Activated CD4-positive, alpha-beta T cell treated with anti-CD3 and anti-CD28 coated beads, Interleukin-2, Interleukin-6, amounts not matched to agents 100 ng/mL and 50 ng/mL, durations not matched to agents 16 hours and 8 hours (primary cell): ENCODE measurements at regions not wholly inside any gene's neighbourhood (a gene's known extent, or its start where the extent isn't known, plus 50 kb on each side); places are given as distances from the start of the nearest gene placed in this dataset.

Experiments used
- DNase-seq: peaks from one replicate; pipeline ENCODE4 v3.0.0-alpha.2; 2020

DNA sequence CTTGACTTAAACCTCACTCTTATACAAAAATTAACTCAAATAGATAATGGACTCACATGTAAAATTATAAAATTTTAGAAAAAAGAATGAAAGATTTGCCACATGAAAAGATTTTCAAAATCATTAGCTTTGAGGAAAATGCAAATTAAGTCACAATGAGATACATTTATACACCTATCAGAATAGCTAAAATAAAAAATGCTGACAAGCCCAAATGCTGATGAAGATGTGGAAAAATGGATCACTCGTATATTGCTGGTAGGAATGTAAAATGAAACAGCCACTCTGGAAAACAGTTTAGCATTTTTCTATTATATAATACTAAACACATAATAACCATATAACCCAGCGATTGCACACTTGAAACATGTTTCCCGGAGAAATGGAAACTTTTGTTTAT is 316.2 kb downstream of the ANKRD50 start:
- DNase-seq: no peak

DNA sequence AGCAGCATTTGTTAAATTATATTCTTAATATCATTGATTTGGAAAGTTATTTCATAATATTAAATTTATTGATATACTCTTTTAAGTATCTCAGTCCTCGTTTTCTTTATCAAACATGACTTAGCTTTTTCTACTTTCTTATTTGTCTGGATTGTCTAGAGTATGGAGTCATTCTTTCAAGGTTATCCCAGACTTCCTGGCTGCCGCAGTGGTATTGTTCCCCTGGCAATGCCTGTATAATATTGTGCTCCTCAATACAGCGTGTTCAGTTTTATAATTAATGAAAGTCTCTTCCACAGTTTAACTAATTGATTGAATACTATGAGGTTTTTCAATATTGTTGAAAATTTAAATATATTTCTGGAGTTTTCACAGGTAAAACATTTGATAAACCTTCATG is 310.9 kb downstream of the ANKRD50 start:
- DNase-seq: no peak

DNA sequence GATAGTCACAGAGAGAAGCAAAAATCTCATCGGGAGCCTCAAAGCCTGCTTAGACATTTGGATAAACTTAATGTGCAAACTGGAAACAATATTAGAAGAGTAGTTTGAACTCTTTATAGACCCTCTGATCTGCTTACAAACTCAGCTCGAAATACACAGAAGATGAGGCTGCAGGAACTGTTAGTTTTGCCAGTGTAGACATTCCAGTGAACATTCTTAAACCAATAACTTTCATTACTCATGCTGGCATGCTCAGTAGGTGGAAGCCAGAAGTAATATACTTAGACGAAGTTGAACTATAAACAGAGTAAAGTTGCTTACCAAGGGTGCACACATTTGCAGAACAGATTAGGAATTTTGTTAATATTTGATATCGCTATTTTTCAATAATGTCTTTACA is 303.5 kb downstream of the ANKRD50 start:
- no peak for DNase-seq

DNA sequence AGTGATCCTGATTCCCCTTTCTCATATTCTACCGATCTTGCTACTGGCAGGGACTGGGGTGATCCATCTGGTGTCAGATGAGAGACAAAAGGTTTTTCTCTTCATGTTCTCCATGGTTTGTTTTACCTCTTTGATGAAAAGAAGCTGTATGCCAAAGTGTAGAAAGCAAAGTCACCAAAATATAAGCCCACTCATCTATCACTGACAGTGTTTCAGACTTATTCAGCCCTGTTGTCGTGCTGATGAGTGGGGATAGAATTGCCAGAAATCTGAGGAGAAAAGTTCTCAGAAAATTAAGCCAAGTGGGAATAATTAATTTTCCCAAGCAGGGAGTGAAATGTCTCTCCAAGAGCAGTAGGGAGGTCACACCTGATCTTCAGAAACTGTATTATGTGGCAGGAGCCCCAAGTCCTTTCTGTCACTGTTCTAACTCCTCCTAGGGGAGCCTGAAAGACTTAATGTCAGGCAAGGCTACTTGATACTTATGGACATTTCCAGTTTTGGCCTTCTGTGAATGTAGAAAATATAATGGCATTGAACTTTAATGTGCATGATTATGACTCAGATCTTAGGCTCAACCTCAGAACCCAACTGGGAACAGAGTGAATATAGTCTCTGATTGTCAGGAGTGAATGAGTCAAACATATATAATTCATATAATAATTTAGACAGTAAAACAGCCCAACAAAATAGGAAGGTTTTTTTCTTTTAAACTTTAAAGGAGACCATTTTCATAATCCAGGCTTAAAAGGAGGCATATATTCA is 298.1 kb downstream of the ANKRD50 start:
- DNase-seq: no peak

DNA sequence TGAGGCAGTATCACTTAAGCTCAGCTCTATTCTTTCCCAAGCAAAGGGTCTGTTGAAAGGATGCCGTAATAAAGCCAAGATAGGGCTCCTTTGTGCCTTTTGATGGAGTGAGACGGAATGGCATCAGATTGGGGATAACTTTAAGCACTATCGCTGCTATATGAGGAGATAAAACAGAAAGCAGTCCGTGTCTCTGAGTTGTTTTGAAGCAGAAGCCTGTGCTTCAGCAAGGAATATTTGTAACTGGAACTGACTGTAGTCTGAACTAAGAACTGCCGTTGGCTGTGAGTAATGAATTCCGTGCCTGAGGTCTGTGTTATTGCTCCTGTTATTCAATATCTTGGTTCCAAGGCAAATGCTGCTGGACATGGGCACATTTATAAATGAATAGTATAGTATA is 297.4 kb downstream of the ANKRD50 start:
- DNase-seq: no peak

DNA sequence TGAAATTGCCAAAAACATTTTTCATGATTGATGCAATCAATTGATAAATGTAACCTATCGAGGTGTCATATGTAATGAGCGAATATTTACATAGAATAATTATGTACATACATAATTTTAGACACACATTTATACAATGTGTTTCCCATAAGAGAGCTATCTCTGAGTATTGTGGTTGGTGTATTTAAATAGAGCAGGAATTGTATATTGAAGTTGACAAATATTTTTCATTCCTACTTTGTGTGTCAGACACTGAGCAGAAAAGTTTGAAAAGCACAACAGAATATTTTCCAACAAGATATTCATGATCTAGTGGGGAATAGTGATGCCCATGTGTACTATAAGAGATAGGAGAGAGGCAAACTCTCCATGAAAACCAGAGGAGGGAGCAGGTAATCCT is 295.2 kb downstream of the ANKRD50 start:
- no peak for DNase-seq

DNA sequence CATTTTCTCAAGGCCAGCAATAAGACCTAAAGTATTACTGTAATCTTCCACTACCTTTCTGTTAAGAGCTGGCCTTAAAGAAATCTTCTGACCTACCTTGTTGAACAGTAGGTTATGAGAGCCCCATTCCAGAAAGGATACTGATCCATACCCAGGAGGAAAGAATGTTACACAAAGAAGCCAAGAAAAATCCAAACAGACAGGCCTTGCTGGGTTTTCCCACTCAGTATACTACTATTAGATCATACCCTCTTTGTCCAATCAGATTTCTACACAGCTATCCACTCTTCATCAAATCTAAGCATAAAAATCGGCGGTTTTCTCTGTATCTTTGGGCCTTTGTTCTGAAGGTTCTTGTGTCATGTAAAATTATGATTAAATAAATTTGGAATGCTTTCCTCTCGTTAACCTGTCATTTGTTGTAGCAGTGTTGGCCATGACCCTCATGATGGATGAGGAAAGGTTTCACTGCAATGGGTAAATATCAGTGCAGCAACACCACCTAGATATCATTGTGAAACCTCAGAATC is 292.3 kb downstream of the ANKRD50 start:
- DNase-seq: no peak

DNA sequence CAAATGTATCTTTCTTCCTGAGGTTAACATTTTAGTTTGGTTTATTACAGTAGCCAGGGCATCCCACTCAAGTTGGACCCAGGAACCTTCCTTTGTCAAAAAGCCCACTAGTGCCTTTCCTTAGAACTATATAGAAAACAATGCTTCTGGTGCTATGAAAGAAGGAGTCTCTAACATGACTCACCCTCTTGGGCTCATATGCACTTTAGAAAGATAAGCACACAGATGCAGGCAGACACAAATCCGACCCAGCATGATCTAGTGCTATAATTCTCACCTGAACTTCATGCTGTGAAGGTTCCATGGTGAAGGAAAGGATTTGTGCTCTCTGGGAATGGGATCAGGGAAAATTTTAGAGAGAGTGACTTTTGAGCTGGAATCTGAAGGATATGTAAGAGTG is 289.4 kb downstream of the ANKRD50 start:
- no peak for DNase-seq

DNA sequence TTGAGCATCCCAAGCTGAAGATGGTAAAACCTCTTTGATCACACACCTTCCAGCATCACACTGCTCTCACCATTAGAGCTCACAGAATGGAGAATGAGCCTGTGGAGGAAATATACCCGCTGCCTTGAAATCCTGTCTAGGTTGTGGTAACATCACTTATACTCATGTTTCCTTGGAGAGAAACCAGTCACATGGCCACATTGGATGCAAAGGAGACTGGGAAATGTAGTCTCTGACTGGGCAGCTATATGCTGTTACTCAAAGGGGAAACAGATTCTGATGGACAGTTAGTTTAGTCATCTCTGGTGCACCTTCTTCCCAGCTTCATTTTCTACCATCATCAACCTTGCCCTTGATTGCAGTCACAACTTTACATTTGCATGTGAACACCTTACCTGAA is 286.3 kb downstream of the ANKRD50 start:
- no peak for DNase-seq

DNA sequence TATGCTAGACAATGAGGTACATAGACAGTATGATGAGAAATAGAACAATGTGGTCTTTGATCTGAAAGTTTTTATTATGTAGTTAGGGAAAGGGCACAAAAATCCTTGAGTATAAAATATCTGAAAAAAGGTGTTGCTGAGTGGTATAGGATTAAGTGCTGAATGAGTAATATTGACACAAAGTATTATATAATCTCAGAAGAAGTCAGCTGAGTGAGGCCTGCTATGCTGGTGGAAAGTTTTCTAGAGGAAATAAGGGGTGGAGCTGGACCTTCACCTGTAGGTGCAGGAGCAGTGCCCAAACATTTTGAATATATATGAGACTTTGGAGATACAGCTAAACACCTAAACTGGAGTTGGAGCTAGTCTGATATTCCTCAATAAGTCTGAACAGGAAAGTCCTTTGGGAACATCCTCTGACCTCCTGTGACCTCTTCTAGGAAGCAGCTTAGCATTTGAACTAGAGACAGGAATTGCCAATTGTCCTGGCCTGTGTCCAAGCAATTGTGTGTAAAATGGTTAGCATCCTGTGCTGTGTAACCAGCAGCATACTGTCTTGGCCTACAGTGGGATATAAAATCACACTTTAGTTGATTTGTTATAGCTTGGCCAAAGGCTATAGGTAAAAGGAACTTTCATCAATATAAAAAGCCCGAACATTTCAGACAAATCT is 285.3 kb downstream of the ANKRD50 start:
- no peak for DNase-seq

DNA sequence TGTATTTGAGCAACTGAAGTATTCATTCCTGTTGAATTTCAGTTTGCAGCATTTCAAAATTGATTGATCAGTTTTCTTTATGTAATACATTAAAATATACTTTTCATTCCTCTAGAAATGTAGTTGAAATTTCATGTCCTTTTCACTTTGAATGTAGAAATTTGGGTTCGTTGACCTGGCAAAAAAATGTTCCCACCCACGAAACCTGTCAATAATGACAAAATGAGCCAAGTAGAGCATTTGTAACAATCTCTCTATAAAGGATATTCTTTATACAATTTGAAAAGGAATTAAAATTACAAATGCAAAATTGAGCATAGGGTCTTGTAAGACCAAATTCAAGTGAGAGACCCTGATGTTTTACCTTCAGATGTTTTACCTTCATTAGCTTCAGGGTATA is 283.9 kb downstream of the ANKRD50 start:
- DNase-seq: no peak

DNA sequence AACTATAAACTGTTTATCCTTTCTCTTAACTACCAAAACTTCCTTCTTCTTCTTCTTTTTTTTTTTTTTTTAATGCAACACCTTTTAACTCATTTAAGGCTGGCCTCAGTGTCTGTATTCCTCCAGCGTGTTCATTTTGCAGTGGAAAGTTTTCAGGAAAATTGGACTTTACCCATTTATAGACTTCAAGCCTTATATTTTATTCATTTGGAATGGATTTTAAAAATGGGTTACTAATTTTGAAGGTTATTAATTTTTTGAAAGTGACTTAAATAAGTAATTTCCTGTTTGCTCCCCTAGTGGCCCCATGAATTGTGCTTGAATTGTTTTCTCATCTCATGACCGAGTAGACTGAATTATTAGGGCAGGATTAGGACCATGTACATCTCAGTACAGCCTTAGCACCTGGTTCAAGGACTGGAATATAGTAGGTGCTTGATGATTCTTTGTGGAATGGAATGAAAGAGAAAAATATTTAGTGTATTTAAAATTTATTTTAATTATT is 282.7 kb downstream of the ANKRD50 start:
- no peak for DNase-seq

DNA sequence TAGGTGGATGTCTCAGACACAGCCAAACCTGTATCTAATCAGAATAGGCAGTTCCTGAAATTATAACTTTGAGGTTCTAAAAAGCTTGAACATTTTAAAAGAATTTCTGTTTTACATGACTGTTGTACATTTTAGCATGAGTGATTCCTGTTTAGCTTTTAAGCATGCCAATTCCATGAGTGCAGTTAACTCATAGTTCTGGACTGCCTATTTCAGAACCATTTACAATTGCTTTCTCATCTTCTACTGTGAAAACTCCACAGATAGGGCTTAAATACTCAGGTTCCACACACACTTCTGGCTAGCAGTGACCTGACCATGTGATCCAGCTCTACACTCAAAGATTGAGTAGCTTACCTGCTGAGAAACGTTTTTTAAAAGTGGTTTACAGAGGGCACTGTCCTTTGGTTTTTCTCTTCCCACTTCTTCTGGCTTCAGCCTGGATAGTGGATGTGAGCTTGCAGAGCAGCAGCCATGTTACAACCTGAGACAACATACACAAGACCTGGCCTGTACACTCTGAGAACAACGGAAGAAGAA is 280.8 kb downstream of the ANKRD50 start:
- DNase-seq: no peak

DNA sequence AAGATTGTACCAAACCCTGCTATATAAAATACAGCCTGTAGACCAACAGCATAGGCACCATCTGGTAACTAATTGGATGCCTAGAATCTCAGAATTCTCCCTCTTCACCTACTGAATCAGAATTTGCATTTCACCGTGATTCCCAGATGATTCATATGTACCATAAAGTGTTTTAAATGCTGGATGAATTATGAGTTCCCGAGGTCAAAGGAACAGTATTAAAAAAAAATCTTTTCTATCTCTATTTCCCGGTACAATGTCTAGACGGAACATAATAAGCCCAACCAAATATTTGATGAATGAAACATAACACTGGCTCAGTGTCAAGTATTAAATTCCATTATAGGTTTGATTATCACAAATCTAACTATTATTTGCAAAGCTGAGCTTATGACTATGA is 280.0 kb downstream of the ANKRD50 start:
- no peak for DNase-seq

DNA sequence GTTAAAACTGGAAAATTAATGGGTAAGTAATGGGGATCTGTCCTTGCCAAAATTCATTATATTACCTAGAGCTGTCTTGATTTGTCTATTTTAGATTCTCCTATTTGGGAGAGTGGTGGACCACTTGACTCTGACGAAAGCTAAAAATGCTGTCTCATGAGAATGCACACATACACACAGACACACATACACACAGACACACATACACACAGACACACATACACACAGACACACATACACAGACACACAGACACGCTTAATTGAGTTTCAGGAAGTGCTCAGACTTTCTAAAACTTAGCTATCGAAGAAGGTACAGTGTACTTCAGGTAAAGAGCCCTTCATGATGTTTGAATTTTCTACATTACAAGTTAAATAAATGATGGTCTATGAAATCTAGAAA is 279.5 kb downstream of the ANKRD50 start:
- no peak for DNase-seq

DNA sequence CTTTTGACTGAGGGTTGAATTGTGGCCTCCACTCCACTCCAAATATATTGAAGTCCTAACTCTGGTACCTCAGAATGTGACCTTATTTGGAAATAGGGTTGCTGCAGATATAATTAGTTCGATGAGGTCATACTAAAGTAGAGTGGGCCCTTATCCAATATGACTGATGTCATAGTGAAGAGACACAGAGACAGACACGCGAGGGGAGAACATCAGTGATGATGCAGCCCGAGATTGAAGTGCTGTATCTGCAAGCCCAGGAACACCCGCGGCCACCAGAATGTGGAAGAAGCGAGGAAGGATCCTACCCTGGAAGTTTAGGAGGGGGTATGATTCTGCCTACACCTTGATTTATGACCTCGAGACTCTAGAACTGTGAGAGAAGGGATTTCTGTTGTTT is 279.0 kb downstream of the ANKRD50 start:
- no peak for DNase-seq

DNA sequence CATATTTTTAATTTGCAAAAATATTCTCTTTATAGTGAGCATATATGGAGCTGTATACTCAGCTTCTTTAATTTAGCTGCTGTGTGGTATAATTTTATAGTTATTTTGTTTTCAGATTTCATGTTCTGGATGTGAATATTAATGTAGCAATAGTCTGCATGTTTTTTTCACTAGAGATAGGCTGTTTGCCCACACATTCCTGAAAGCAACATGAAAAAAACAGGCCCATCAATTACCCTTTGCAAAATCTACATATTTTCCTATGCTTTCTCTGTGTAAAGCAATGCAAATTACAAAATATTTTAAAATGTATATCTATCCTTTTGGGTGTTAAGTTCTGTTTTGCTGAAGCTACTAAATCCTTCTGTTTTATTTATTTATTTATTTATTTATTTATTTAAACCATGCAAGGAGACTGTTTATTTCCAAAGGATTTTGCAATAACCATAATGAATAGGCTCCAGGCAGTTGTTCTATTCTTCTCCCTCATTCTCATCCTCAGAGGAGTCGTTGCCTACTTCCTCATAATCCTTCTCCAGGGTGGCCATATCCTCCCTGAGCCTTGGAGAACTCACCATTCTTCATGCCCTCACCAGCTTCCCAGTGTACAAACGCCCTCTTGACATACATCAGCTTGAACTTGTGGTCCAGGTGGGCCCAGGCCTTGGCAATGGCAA is 277.1 kb downstream of the ANKRD50 start:
- DNase-seq: no peak

DNA sequence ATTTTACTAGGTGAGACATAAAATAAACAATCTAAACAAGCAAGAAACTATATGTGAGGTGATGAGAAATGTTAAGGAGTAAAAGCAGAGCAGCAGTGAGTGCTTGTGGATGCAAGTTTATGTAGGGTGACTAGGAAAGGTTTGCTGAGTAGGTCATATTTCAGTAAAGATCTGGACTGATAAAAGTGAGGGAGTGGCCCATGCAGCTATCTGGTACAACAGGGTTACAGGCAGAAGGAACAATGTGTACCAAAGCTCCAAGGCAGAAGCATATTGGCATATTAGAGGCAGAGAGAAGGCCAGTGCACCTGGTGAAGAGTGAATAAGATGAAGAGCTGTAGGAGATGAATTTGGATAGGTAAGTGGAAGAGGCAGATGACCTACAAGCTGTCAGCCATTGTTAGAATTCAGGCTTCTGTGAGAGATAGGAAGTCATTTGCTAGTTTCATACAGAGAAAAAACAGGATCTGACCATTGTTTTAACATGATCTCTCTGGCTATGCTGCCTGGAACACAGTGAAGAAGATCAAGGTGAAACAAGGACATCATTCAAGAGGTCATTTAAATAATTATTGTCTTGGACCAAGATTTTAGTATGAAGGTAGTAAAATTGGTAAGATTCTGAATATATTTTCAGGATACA is 274.6 kb downstream of the ANKRD50 start:
- DNase-seq: no peak

DNA sequence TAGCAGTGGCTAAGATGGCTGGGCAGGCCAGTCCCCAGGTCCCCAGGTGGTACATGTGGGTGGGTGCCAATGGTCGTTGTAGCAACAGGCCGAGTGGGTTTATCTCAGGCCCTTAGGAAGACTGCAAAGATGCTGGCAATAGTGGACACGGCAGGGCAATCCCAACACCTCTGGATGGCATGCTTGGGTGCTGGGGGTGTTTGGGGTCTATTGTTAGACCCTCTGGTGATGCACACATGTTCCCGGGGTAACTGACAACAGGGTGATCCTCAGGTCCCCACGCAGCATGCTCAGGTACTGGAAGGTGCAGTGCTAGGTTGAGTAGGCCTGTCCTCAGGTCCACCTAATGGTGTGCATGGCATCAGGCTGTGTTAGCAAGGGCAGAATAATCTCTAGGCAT is 267.5 kb downstream of the ANKRD50 start:
- no peak for DNase-seq

DNA sequence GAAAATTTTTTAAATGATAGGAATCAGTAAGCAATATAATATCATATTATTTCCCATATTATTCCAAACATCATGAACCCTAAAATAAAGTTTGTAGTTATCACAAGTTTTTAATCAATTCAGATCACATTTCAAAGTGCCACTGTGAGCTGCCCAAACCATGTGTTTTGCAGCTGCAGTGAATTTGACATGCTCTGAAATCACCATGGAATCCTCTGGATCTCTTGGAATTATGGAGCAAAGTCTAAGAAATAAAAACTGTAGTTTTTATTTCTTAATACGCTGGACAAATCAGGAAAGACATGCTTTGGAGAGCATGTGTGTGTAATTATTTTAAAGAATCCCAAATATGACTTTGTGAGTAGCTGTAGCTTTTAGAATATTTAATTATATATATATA is 262.7 kb downstream of the ANKRD50 start:
- no peak for DNase-seq

DNA sequence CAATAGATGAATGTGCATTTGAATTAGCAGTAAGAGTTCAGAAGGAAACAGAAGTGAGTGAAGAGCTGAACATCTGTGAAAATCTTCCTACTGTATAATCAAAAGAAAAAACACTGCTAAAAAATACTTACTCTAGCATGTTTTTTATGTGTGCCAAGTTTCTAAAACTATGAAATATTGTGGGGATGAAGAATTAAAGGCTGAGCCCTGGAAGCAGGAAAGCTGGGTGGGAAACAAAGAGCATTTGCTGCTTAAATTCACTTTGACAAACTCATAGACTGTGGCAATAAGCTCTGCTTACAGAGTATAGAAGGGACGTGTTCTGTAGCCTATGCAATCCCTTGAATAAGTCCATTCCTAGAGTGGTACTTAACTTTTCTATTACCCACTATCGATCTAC is 261.7 kb downstream of the ANKRD50 start:
- no peak for DNase-seq

DNA sequence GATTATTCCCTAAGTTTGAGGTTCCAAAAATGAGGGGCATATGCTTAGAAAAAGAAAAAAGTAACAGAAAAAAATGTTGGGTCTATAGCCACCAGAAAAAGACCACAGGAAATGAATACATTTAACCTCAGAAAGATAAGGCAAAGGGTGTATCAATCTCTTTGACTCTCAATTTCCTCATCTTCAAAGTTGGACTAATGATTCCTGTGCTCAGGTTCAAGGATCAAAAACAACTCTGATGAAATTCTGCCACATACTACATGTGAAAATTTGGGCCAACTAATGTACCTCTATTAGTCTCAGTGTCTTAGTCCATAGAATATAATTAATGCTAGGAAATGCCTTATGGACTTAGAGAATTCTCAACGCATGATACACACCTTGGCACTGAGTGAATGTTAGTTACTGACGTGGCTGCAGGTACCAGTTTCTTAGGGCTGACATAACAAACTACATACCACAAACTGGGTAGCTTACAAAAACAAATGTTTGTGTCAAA is 257.7 kb downstream of the ANKRD50 start:
- no peak for DNase-seq

DNA sequence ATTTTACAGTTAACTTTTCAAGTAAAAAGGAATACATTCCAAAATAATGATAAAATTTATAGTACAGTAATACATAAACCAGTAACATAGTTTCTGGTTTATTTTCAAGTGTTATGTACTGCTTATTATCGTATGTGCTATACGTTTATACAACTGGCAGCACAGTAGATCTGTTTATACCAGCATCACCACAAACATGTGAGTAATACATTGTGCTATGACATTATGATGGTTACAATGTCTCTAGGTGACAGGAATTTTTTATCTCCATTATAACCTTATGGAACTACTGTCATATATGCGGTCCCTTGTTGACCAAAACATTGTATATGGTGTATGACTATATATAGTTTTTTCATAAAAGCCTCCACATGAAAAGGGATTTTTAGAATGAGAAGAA is 256.9 kb downstream of the ANKRD50 start:
- no peak for DNase-seq
